ENCODE measurements at regions not wholly inside any gene's neighbourhood (a gene's known extent, or its start where the extent isn't known, plus 50 kb on each side); places are given as distances from the start of the nearest gene placed in this dataset.

DNA sequence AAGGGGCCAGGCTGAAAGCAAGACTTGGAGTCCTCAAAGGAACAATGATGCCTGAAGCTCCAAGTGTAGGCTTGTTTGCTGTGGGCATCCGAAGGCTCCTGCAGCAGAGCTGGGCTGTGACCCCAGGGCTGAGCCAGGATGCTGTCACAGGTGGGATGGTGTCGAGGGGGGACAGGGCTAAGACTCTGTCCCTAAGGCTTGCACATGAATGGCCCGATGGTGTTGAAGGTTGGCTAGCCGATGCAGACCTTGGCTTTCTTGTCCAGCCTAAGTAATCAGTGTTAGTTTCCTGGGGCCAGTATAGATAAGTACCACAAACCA is 251.0 kb downstream of the NDUFA10 start:
- TF ChIP-seq CTCF (conservative IDR thresholded peaks at IDR 0.05; ENCODE audit: low read depth in 2 of 2), result no peak
- no peak for TF ChIP-seq POLR2AphosphoS5 (IDR thresholded peaks at IDR 0.05; ENCODE audit: low read depth)
- TF ChIP-seq EZH2 (IDR thresholded peaks at IDR 0.05; ENCODE audit: low read depth, unreplicated experiment), result no peak
- TF ChIP-seq EZH2phosphoT487 (IDR thresholded peaks at IDR 0.05; ENCODE audit: unreplicated experiment), result no peak
- TF ChIP-seq ETS1 (IDR thresholded peaks at IDR 0.05), result no peak
- TF ChIP-seq, protein P1, sequence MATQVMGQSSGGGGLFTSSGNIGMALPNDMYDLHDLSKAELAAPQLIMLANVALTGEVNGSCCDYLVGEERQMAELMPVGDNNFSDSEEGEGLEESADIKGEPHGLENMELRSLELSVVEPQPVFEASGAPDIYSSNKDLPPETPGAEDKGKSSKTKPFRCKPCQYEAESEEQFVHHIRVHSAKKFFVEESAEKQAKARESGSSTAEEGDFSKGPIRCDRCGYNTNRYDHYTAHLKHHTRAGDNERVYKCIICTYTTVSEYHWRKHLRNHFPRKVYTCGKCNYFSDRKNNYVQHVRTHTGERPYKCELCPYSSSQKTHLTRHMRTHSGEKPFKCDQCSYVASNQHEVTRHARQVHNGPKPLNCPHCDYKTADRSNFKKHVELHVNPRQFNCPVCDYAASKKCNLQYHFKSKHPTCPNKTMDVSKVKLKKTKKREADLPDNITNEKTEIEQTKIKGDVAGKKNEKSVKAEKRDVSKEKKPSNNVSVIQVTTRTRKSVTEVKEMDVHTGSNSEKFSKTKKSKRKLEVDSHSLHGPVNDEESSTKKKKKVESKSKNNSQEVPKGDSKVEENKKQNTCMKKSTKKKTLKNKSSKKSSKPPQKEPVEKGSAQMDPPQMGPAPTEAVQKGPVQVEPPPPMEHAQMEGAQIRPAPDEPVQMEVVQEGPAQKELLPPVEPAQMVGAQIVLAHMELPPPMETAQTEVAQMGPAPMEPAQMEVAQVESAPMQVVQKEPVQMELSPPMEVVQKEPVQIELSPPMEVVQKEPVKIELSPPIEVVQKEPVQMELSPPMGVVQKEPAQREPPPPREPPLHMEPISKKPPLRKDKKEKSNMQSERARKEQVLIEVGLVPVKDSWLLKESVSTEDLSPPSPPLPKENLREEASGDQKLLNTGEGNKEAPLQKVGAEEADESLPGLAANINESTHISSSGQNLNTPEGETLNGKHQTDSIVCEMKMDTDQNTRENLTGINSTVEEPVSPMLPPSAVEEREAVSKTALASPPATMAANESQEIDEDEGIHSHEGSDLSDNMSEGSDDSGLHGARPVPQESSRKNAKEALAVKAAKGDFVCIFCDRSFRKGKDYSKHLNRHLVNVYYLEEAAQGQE (IDR thresholded peaks at IDR 0.05; ENCODE audit: unreplicated experiment), result no peak
- no peak for TF ChIP-seq CREB1 (CRISPR knock-in tag; IDR thresholded peaks at IDR 0.05; ENCODE audit: low read depth)
- no peak for TF ChIP-seq ZNF114 (CRISPR knock-in tag; IDR thresholded peaks at IDR 0.05)
- TF ChIP-seq NANOG (IDR thresholded peaks at IDR 0.05; ENCODE audit: borderline replicate concordance), result no peak
- TF ChIP-seq JUNB (IDR thresholded peaks at IDR 0.05; ENCODE audit: unreplicated experiment), result no peak
- no peak for TF ChIP-seq ZNF462 (CRISPR knock-in tag; IDR thresholded peaks at IDR 0.05)
